ENCODE measurements at regions not wholly inside any gene's neighbourhood (a gene's known extent, or its start where the extent isn't known, plus 50 kb on each side); places are given as distances from the start of the nearest gene placed in this dataset.
"Not testable (repeated sequence)": the region's sequence is repeated elsewhere in the genome, so short reads cannot be mapped to it uniquely, and the experiment has no call there.

- DNase-seq (ENCODE audit: low spot score): no peak
These were observed 230.8 kb upstream of the ANKRD50 start for GRCh38 chr4:124943145-124943889.

- no peak for DNase-seq (ENCODE audit: low spot score)
These were observed 228.7 kb upstream of the ANKRD50 start for GRCh38 chr4:124941267-124941666.

GRCh38 chr4:124940387-124940786 lies 227.9 kb upstream of the ANKRD50 start:
- DNase-seq (ENCODE audit: low spot score): no peak

- DNase-seq (ENCODE audit: low spot score): no peak
These were observed 227.4 kb upstream of the ANKRD50 start for GRCh38 chr4:124939908-124940307.

GRCh38 chr4:124938836-124939235 lies 226.3 kb upstream of the ANKRD50 start:
- DNase-seq (ENCODE audit: low spot score): no peak

DNA sequence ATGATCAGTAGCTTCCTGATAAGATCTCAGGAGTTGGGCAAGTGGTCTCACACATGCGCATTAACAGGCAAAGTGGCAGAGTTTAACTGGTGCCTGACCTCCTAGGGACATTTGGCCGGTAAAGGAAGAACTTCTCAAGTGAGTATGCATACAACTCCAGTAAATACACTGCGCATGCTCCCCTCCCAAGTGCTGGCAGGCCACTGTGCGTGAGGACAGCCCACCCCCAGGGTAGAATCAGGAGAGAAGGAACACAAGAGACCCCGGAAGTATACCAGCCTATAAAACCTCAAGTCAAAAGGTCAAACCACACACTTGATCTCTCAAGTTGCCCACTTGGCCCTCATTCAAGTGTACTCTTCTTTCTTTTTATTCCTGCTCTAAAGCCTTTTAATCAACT lies 225.5 kb upstream of the ANKRD50 start:
- no peak for DNase-seq (ENCODE audit: low spot score)

DNA sequence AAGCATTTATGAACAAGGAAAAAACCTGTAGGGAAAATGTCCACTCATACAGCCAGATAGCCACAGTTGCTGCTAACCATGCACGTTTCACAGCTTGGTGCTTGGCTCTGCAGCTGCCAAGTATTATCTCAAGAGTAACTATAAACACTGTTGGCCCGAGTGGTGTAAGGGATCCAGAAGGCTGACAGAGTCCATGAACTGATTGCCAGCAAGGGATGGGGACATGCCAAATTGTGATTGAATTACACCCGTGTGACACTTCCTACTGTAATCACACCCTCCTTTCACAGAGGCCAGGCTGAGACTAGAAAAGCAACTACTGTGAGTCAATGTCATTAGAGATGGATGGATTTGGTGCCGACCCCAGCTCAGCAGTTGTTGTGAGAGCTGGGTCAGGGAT lies 223.9 kb upstream of the ANKRD50 start:
- DNase-seq (ENCODE audit: low spot score): no peak

DNA sequence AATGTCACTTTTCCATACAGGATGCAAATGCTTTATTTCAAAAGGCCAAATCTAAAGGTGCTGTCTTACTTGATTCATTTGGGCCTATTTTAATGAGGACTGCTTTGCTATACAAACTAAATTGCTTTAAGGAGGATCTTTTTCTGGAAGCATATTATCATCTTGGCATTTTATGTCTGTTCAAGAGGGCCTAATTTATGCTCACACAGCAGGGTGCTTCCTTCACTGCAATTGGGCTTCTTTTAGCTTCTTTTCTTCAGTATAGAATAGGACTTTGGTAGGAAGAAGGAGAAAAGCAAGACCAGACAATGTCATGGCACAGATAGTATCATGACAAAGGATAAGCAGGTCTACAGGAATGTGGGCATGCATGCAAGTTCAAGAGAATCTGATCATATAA lies 222.4 kb upstream of the ANKRD50 start:
- DNase-seq (ENCODE audit: low spot score): no peak

- DNase-seq (ENCODE audit: low spot score): no peak
These were observed 221.0 kb upstream of the ANKRD50 start for GRCh38 chr4:124933521-124933920.

GRCh38 chr4:124932447-124932846 lies 219.9 kb upstream of the ANKRD50 start:
- DNase-seq (ENCODE audit: low spot score): no peak

GRCh38 chr4:124931050-124931449 lies 218.5 kb upstream of the ANKRD50 start:
- no peak for DNase-seq (ENCODE audit: low spot score)

DNA sequence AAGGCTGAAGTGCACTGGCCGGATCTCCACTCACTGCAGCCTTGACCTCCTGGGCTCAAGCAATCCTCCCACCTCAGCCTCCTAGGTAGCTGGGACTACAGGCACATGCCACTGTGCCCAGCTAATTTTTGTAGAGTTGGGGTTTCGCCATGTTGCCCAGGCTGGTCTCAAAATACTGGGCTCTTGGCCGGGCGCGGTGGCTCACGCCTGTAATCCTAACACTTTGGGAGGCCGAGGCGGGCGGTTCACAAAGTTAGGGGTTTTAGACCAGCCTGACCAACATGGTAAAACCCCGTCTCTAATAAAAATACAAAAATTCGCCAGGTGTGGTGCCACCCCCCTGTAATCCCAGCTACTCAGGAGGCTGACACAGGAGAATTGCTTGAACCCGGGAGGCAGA lies 210.2 kb upstream of the ANKRD50 start:
- DNase-seq (ENCODE audit: low spot score): not testable (repeated sequence)

DNA sequence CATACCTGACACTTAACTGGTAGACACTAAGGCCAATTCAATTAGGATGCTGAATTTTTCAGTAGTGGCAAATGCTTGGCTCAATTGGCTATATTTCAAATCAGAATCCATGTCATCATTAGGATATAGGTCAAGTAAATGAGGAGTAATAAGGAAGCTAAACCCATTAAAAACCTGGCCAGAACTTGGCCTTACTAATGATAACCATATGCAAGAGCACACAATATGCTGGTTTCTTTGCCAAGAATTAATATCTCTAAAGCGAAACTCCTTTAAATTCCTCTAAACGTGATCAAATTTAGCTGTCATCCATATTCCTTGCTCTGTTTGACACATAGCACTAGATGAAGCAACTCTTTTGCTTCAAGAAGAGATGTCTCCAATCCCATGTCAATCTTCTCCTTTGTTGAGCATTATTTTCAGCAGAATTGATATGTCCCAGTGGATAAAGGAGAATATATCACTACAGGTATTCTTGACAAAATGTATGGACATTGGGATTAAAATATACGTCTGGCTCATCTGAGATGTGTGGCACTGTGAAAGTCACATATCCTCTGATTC lies 206.1 kb upstream of the ANKRD50 start:
- no peak for DNase-seq (ENCODE audit: low spot score)

DNA sequence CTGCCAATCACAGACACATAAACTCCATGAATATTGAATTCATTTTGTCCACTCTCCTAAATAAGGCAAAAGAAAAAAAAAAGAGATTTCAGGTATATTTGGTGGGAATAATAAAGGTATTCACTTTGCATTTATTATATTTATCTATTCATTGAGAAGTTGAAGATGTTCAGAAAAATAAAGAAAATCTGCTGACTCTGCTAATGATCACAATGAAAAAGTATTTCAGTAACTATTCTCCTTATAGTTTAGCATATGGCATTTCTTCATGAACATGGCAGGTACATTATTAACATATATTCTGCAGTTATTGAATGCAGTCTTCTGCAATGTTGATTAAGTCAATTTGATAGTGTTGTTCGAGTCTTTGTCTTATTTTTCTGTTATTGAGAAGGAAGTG lies 202.5 kb upstream of the ANKRD50 start:
- DNase-seq (ENCODE audit: low spot score): no peak

DNA sequence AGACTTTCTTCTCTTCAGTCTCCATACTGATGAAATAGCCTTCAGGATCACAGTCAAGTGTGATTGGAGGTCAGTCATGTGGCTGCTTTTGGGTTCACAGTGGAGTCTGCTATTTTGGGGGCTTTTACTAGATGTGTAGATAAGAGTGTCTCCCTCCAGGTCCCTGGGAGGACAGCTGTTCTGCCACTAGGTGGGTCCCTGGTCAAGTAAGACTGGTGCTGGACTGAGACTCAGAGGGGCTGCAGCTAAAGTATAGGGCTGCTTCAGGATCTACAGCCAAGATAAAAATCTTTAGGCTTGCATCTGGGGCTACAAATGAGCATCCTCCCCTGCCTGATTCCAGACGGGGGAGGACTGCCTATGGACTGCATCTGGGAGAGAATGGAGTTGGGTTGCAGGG lies 200.7 kb upstream of the ANKRD50 start:
- no peak for DNase-seq (ENCODE audit: low spot score)

DNA sequence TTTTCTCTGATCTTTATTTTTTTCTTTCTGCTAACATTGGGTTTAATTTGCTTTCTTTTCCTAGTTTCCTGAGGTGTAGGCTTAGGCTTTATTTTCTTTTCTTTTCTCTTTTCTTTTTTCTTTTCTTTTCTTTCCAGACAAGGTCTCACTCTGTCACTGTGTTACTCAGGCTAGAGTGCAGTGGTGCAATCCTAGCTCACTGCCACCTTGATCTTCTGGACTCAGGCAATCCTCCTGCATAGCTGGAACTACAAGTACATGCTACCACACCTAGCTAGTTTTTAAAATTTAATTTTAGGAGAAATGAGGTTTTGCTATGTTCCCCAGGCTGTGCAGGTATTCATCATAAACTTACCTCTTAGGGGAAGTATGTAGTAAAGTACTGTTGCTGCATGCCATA lies 197.8 kb upstream of the ANKRD50 start:
- no peak for DNase-seq (ENCODE audit: low spot score)

DNA sequence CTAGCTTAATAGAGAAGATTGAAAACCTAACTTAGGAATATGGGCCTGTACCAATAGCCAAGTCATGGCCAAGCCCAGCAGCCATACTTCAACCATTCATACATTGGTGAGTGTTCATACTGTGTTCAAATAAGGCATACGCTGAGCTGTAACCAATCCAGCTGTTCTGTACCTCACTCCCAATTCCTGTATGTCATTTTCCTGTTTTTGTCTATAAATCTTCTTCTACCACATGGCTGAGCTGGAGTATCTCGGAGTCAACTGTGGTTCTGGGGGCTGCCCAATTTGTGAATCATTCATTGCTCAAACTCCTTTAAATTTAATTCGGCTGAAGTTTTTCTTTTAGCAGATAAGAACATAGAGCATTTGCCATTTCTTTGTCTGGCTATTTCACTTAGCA lies 195.3 kb upstream of the ANKRD50 start:
- no peak for DNase-seq (ENCODE audit: low spot score)

- DNase-seq (ENCODE audit: low spot score): no peak
These were observed 192.9 kb upstream of the ANKRD50 start for GRCh38 chr4:124905441-124905840.

GRCh38 chr4:124904723-124905388 lies 192.3 kb upstream of the ANKRD50 start:
- no peak for DNase-seq (ENCODE audit: low spot score)

GRCh38 chr4:124903995-124904722 lies 191.6 kb upstream of the ANKRD50 start:
- DNase-seq (ENCODE audit: low spot score): no peak

- no peak for DNase-seq (ENCODE audit: low spot score)
These were observed 189.5 kb upstream of the ANKRD50 start for GRCh38 chr4:124902001-124902515.

GRCh38 chr4:124899997-124900396 lies 187.5 kb upstream of the ANKRD50 start:
- DNase-seq (ENCODE audit: low spot score): no peak

- no peak for DNase-seq (ENCODE audit: low spot score)
These were observed 178.0 kb upstream of the ANKRD50 start for GRCh38 chr4:124890522-124890921.

Data from globus pallidus (tissue), 1 donor.